K562 (cell line): ENCODE measurements at regions not wholly inside any gene's neighbourhood (a gene's known extent, or its start where the extent isn't known, plus 50 kb on each side); places are given as distances from the start of the nearest gene placed in this dataset.
A peak's percentile ranks its signal among the peaks of the same experiment; 100 is the strongest.

ENCODE experiments used
- ATAC-seq: fragments of 200-7000 bp; cut with Tn5 transposase; 3 replicates; pipeline ENCODE4 v1.9.1; 2020; ENCODE audit warnings: moderate library complexity
- BruUV-seq: library from RNA; stranded (reverse); fragments of 400-500 nt; replicated peaks from 2 replicates; lab custom pipeline; 2021; lab: Mats Ljungman, UMichigan
- CTCF ChIA-PET: fragments of 300-600 bp; formaldehyde crosslinking; extraction: SDS; loops from one replicate; lab custom pipeline; 2021; ENCODE audit warnings: low intra/inter-chr PET ratio; lab: Yijun Ruan, JAX
- POLR2A ChIA-PET: fragments of 300-600, 350-650 bp; sonication (Branson Sonifier 250); formaldehyde crosslinking; extraction: SDS; loops from one replicate; lab custom pipeline; 2021; ENCODE audit warnings: antibody characterized with exemption, inconsistent platforms; lab: Yijun Ruan, JAX
- DNase-seq, 4 experiments: peaks; one replicate each; pipeline versions ENCODE4 v3.0.0 to v3.0.0-alpha.2; 2011 to 2018; ENCODE audit warnings: low spot score in 3 of 4, mixed read lengths in 3 of 4; ENCODE audit errors: extremely low read depth in 1 of 4
- FAIRE-seq: peaks from 2 replicates; lab custom pipeline; 2011; peaks lifted over from hg19 to GRCh38; lab: Jason Lieb, UNC
- H2AFZ ChIP-seq: 2 replicates; pipeline ENCODE4 v1.6.0; 2011; ENCODE audit warnings: low read depth, low read length, control low read depth, inconsistent platforms
- H3K27ac ChIP-seq: fragments of 200-600 bp; 3 replicates; pipeline ENCODE4 v1.8.0; 2011; ENCODE audit warnings: low read depth, mild to moderate bottlenecking, control low read depth, inconsistent platforms, low read length, moderate library complexity, mixed read lengths; ENCODE audit errors: extremely low read depth
- H3K27me3 ChIP-seq, 2 experiments: fragments of 300-600 bp in 1 of 2; 2 replicates in 1 of 2; 3 replicates in 1 of 2; pipeline versions ENCODE4 v1.6.0 to v1.8.0; 2011; ENCODE audit warnings: inconsistent platforms in 2 of 2, low read length in 2 of 2, mild to moderate bottlenecking in 1 of 2, mixed read lengths in 1 of 2, moderate library complexity in 1 of 2; ENCODE audit not compliant: control insufficient read depth in 2 of 2, insufficient read depth in 2 of 2
- H3K36me3 ChIP-seq: fragments of 300-600 bp; 3 replicates; pipeline ENCODE4 v1.8.0; 2011; ENCODE audit warnings: mild to moderate bottlenecking, low read length, inconsistent platforms; ENCODE audit not compliant: control insufficient read depth, insufficient read depth
- H3K4me1 ChIP-seq, 2 experiments: fragments of 200-600 bp in 1 of 2; replicated peaks in 1 of 2; 2 replicates in 1 of 2; 3 replicates in 1 of 2; pipeline versions ENCODE4 v1.5.1 to v1.8.0; 2011; ENCODE audit warnings: inconsistent platforms in 2 of 2, low read length in 2 of 2, mild to moderate bottlenecking in 1 of 2, mixed read lengths in 1 of 2, moderate library complexity in 1 of 2; ENCODE audit not compliant: control insufficient read depth in 2 of 2, insufficient read depth in 2 of 2
- H3K4me2 ChIP-seq: 2 replicates; pipeline ENCODE4 v1.6.1; 2011; ENCODE audit warnings: low read length, control low read depth, inconsistent platforms, mixed read lengths; ENCODE audit not compliant: insufficient read depth
- H3K4me3 ChIP-seq: fragments of 200-600 bp; sonication (generic), shearing (Covaris generic); 2 replicates; pipeline ENCODE4 v1.5.1; 2016; ENCODE audit warnings: control low read depth, inconsistent platforms
- H3K79me2 ChIP-seq: fragments of 200-600 bp; 3 replicates; pipeline ENCODE4 v1.8.0; 2011; ENCODE audit warnings: low read length, inconsistent platforms; ENCODE audit not compliant: control insufficient read depth, insufficient read depth
- H3K9ac ChIP-seq, 2 experiments: 2 replicates each; pipeline versions ENCODE4 v1.6.0 to v1.6.1; 2011; ENCODE audit warnings: low read depth in 2 of 2, low read length in 2 of 2, control low read depth in 1 of 2, inconsistent platforms in 1 of 2, mild to moderate bottlenecking in 1 of 2, mixed read lengths in 1 of 2; ENCODE audit not compliant: insufficient read depth in 1 of 2
- H3K9me1 ChIP-seq: one replicate; pipeline ENCODE4 v1.6.0; 2011; ENCODE audit warnings: inconsistent platforms, mild to moderate bottlenecking, low read length, moderate library complexity; ENCODE audit not compliant: control insufficient read depth, insufficient read depth
- H3K9me3 ChIP-seq: replicated peaks from 2 replicates; pipeline ENCODE4 v1.5.1; 2011; ENCODE audit warnings: low read depth, low read length, inconsistent platforms; ENCODE audit not compliant: control insufficient read depth, insufficient read depth
- H4K20me1 ChIP-seq: replicated peaks from 2 replicates; pipeline ENCODE4 v1.6.1; 2011; ENCODE audit warnings: low read length, inconsistent platforms, mixed read lengths; ENCODE audit not compliant: control insufficient read depth, insufficient read depth
- CHAMP1 ChIP-seq: fragments of 450-650 bp; IDR thresholded peaks from 2 replicates; pipeline ENCODE4 v1.6.1; 2016; ENCODE audit warnings: mild to moderate bottlenecking
- CTCFL ChIP-seq: IDR thresholded peaks from 2 replicates; pipeline ENCODE4 v1.6.1; 2011; ENCODE audit warnings: borderline replicate concordance, low read depth, mild to moderate bottlenecking, moderate library complexity, low read length; ENCODE audit not compliant: insufficient read depth, poor library complexity, severe bottlenecking
- GATAD2B ChIP-seq: fragments of 450-650 bp; IDR thresholded peaks from 2 replicates; pipeline ENCODE4 v1.6.1; 2017; ENCODE audit warnings: mild to moderate bottlenecking, borderline replicate concordance
- HNRNPLL ChIP-seq: fragments of 200-400 bp; formaldehyde crosslinking; IDR thresholded peaks from 2 replicates; pipeline ENCODE4 v1.6.1; 2017; ENCODE audit warnings: low read length, low read depth, mild to moderate bottlenecking; ENCODE audit not compliant: poor library complexity, severe bottlenecking
- MTA3 ChIP-seq: fragments of 450-650 bp; formaldehyde crosslinking; IDR thresholded peaks from 2 replicates; pipeline ENCODE4 v1.6.1; 2017; ENCODE audit warnings: mild to moderate bottlenecking, borderline replicate concordance
- PHB2 ChIP-seq: fragments of 450-650 bp; IDR thresholded peaks from 2 replicates; pipeline ENCODE4 v1.6.1; 2017; ENCODE audit warnings: low read depth
- RREB1 ChIP-seq: fragments of 250-450 bp; sonication (Bioruptor Pico); IDR thresholded peaks from 2 replicates; pipeline ENCODE4 v1.4.0; 2020
- SMC3 ChIP-seq: conservative IDR thresholded peaks from 2 replicates; pipeline ENCODE4 v1.6.1; 2011; ENCODE audit warnings: low read depth, low read length, improper control_type of control experiment; ENCODE audit not compliant: insufficient read depth
- ZNF134 ChIP-seq: fragments of 250-450 bp; sonication (Bioruptor Pico); conservative IDR thresholded peaks from 2 replicates; pipeline ENCODE4 v1.4.0; 2020
- ZNF398 ChIP-seq: fragments of 250-450 bp; sonication (Bioruptor Pico); IDR thresholded peaks from 2 replicates; pipeline ENCODE4 v1.8.0; 2021; ENCODE audit warnings: moderate library complexity, mild to moderate bottlenecking, inconsistent platforms
- WGBS: fragments of 100-300 bp; shearing (Covaris generic); methylation state at CpG from one replicate; pipeline ENCODE4 v1.1.6; 2016; ENCODE audit warnings: low coverage, mixed read lengths; ENCODE audit not compliant: insufficient coverage; ENCODE audit errors: missing lambda C conversion rate; 5-methylcytosine and 5-hydroxymethylcytosine counted together
- in situ Hi-C: fragments of 300-500 bp; cut with MboI; formaldehyde crosslinking; loops from 4 replicates; pipeline ENCODE4 v1.15.0; 2018; ENCODE audit warnings: inconsistent platforms, mixed read lengths
- intact Hi-C: fragments of 100-400 bp; cut with micrococcal nuclease; formaldehyde crosslinking; loops from 2 replicates; pipeline ENCODE4 v1.14.2; 2022

GRCh38 chr1:91583326-91583755 lies 82.7 kb downstream of the CDC7 start:
- WGBS, result 43% methylated on average over 7 of the region's 7 CpGs
- Histone ChIP-seq H3K4me3 (no peak overlapping the region), H3K27ac (no peak overlapping the region), H3K79me2 (no peaks in the 10 kb centered on the region), H4K20me1 (no peaks in the 10 kb centered on the region), H3K4me1 (peaks cover 0 to 12% of the 10 kb centered on the region in 2 experiments; a peak in 2 of 5 replicates), H3K9me1 (no peaks in the 10 kb centered on the region), H3K9me3 (no peaks in the 10 kb centered on the region), H3K27me3 (no peaks in the 10 kb centered on the region), H3K9ac (no peak overlapping the region), H3K4me2 (no peak overlapping the region), H3K36me3 (no peaks in the 10 kb centered on the region), H2AFZ (peak overlapping the region; percentile 15; the same call in 1 of the 2 replicates)
- POLR2A ChIA-PET, result no interaction called here
- no peak for FAIRE-seq
- ATAC-seq, result no peak
- in situ Hi-C loops, result no loop called here
- DNase-seq, result no peak
- intact Hi-C loops, result no loop called here
- CTCF ChIA-PET, result no interaction called here
- no TSS peak for BruUV-seq
- TF ChIP-seq CHAMP1 (no peak), SMC3 (no peak), HNRNPLL (no peak), ZNF398 (CRISPR knock-in tag) (no peak), PHB2 (no peak), MTA3 (no peak), GATAD2B (no peak), CTCFL (no peak), ZNF134 (CRISPR knock-in tag) (no peak), RREB1 (no peak)
